ENCODE measurements at regions not wholly inside any gene's neighbourhood (a gene's known extent, or its start where the extent isn't known, plus 50 kb on each side); places are given as distances from the start of the nearest gene placed in this dataset.

DNA sequence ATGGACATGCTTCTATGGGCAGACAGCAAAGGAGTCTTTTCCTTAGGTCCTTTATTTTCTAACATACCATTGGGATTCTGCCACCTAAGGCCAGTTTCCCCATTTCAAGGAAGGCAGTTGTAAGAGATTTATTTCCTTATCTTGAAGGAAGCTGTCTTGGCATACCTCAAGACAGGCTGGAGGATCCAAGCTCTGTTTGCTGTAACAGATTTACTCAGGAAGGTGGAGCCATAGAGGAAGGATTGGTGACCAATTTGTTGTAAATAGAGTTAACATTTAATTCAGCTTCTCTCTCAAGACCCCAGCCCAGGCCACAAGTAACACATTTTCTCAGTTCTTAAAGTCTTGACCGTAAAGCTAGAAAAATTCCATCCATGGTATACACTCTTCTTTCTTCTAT lies 131.6 kb upstream of the TENM3 start:
- Histone ChIP-seq H3K4me3 (no peak overlapping the region), H2AFZ (ENCODE audit: control insufficient read depth, low read depth, low read length) (no peak overlapping the region), H3K27ac (ENCODE audit: control insufficient read depth, insufficient read depth) (no peak overlapping the region), H3K27me3 (replicated peaks in 1 of 2; ENCODE audit: control insufficient read depth in 2 of 2, insufficient read depth in 2 of 2, low read length in 1 of 2) (no peaks in the 10 kb centered on the region; a peak in 1 of 4 replicates), H3K4me1 (ENCODE audit: control insufficient read depth, insufficient read depth, low read length) (no peaks in the 10 kb centered on the region), H3K36me3 (ENCODE audit: control insufficient read depth in 2 of 2, insufficient read depth in 2 of 2, low read length in 1 of 2) (no peaks in the 10 kb centered on the region), H3K9me3 (replicated peaks; ENCODE audit: control insufficient read depth, insufficient read depth, low read length) (no peaks in the 10 kb centered on the region), H3K9ac (ENCODE audit: control insufficient read depth, insufficient read depth, low read length) (no peak overlapping the region), H3K4me2 (ENCODE audit: control insufficient read depth, insufficient read depth) (no peak overlapping the region), H4K20me1 (ENCODE audit: control insufficient read depth, insufficient read depth) (no peaks in the 10 kb centered on the region), H3K79me2 (ENCODE audit: control insufficient read depth, insufficient read depth, low read length) (no peaks in the 10 kb centered on the region)
- WGBS (ENCODE audit: insufficient coverage, insufficient replicate concordance, low lambda C conversion rate, missing lambda C conversion rate), result 43% methylated on average over 1 of the region's 1 CpG
- intact Hi-C loops (cut with micrococcal nuclease; ENCODE audit: unreplicated experiment), result no loop called here
- SMC1A ChIA-PET (ENCODE audit: uncharacterized antibody, unreplicated experiment), result no interaction called here
- RAD21 ChIA-PET (ENCODE audit: unreplicated experiment), result interaction anchor here (0.6 kb wide), 1 partner anchor 199 kb away, joined by 3 read pairs; no protein-coding TSS in a partner anchor
- in situ Hi-C loops (cut with MboI), result no loop called here
- no TSS peak for BruUV-seq (replicated peaks)
- FAIRE-seq, result no peak
- POLR2A ChIA-PET, result no interaction called here
- no peak for DNase-seq (ENCODE audit: low read depth, low spot score)
- no peak for ATAC-seq
- CTCF ChIA-PET, result interaction anchor here (1.1 kb wide), 1 partner anchor 238 kb away, joined by 3 read pairs; no protein-coding TSS in a partner anchor
- TF ChIP-seq, protein P1, sequence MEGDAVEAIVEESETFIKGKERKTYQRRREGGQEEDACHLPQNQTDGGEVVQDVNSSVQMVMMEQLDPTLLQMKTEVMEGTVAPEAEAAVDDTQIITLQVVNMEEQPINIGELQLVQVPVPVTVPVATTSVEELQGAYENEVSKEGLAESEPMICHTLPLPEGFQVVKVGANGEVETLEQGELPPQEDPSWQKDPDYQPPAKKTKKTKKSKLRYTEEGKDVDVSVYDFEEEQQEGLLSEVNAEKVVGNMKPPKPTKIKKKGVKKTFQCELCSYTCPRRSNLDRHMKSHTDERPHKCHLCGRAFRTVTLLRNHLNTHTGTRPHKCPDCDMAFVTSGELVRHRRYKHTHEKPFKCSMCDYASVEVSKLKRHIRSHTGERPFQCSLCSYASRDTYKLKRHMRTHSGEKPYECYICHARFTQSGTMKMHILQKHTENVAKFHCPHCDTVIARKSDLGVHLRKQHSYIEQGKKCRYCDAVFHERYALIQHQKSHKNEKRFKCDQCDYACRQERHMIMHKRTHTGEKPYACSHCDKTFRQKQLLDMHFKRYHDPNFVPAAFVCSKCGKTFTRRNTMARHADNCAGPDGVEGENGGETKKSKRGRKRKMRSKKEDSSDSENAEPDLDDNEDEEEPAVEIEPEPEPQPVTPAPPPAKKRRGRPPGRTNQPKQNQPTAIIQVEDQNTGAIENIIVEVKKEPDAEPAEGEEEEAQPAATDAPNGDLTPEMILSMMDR (IDR thresholded peaks at IDR 0.05 in 2 of 3, conservative IDR thresholded peaks at IDR 0.05 in 1 of 3; ENCODE audit: control insufficient read depth in 2 of 3, extremely low read depth in 1 of 3, insufficient read depth in 1 of 3, low read depth in 3 of 3, low read length in 3 of 3), result no peak
- TF ChIP-seq WRNIP1 (IDR thresholded peaks at IDR 0.05; ENCODE audit: borderline replicate concordance, low read depth, low read length) (no peak), KDM1A (IDR thresholded peaks at IDR 0.05; ENCODE audit: borderline replicate concordance) (no peak), JUNB (IDR thresholded peaks at IDR 0.05) (no peak), SUZ12 (IDR thresholded peaks at IDR 0.05; ENCODE audit: unreplicated experiment) (no peak), SIX5 (IDR thresholded peaks at IDR 0.05; ENCODE audit: low read depth, low read length, severe bottlenecking) (no peak), SREBF2 (IDR thresholded peaks at IDR 0.05; ENCODE audit: low read length) (no peak), CBX3 (IDR thresholded peaks at IDR 0.05; ENCODE audit: borderline replicate concordance, low read depth) (no peak), MYB (IDR thresholded peaks at IDR 0.05; ENCODE audit: borderline replicate concordance, low read depth, low read length) (no peak)
- TF ChIP-seq, protein P2, sequence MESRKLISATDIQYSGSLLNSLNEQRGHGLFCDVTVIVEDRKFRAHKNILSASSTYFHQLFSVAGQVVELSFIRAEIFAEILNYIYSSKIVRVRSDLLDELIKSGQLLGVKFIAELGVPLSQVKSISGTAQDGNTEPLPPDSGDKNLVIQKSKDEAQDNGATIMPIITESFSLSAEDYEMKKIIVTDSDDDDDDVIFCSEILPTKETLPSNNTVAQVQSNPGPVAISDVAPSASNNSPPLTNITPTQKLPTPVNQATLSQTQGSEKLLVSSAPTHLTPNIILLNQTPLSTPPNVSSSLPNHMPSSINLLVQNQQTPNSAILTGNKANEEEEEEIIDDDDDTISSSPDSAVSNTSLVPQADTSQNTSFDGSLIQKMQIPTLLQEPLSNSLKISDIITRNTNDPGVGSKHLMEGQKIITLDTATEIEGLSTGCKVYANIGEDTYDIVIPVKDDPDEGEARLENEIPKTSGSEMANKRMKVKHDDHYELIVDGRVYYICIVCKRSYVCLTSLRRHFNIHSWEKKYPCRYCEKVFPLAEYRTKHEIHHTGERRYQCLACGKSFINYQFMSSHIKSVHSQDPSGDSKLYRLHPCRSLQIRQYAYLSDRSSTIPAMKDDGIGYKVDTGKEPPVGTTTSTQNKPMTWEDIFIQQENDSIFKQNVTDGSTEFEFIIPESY (IDR thresholded peaks at IDR 0.05), result no peak
- TF ChIP-seq, protein P3, sequence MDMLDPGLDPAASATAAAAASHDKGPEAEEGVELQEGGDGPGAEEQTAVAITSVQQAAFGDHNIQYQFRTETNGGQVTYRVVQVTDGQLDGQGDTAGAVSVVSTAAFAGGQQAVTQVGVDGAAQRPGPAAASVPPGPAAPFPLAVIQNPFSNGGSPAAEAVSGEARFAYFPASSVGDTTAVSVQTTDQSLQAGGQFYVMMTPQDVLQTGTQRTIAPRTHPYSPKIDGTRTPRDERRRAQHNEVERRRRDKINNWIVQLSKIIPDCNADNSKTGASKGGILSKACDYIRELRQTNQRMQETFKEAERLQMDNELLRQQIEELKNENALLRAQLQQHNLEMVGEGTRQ (IDR thresholded peaks at IDR 0.05; ENCODE audit: borderline replicate concordance, low read depth, low read length), result no peak
- TF ChIP-seq, protein P4, sequence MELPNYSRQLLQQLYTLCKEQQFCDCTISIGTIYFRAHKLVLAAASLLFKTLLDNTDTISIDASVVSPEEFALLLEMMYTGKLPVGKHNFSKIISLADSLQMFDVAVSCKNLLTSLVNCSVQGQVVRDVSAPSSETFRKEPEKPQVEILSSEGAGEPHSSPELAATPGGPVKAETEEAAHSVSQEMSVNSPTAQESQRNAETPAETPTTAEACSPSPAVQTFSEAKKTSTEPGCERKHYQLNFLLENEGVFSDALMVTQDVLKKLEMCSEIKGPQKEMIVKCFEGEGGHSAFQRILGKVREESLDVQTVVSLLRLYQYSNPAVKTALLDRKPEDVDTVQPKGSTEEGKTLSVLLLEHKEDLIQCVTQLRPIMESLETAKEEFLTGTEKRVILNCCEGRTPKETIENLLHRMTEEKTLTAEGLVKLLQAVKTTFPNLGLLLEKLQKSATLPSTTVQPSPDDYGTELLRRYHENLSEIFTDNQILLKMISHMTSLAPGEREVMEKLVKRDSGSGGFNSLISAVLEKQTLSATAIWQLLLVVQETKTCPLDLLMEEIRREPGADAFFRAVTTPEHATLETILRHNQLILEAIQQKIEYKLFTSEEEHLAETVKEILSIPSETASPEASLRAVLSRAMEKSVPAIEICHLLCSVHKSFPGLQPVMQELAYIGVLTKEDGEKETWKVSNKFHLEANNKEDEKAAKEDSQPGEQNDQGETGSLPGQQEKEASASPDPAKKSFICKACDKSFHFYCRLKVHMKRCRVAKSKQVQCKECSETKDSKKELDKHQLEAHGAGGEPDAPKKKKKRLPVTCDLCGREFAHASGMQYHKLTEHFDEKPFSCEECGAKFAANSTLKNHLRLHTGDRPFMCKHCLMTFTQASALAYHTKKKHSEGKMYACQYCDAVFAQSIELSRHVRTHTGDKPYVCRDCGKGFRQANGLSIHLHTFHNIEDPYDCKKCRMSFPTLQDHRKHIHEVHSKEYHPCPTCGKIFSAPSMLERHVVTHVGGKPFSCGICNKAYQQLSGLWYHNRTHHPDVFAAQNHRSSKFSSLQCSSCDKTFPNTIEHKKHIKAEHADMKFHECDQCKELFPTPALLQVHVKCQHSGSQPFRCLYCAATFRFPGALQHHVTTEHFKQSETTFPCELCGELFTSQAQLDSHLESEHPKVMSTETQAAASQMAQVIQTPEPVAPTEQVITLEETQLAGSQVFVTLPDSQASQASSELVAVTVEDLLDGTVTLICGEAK (IDR thresholded peaks at IDR 0.05; ENCODE audit: borderline replicate concordance), result no peak
- TF ChIP-seq, protein P5, sequence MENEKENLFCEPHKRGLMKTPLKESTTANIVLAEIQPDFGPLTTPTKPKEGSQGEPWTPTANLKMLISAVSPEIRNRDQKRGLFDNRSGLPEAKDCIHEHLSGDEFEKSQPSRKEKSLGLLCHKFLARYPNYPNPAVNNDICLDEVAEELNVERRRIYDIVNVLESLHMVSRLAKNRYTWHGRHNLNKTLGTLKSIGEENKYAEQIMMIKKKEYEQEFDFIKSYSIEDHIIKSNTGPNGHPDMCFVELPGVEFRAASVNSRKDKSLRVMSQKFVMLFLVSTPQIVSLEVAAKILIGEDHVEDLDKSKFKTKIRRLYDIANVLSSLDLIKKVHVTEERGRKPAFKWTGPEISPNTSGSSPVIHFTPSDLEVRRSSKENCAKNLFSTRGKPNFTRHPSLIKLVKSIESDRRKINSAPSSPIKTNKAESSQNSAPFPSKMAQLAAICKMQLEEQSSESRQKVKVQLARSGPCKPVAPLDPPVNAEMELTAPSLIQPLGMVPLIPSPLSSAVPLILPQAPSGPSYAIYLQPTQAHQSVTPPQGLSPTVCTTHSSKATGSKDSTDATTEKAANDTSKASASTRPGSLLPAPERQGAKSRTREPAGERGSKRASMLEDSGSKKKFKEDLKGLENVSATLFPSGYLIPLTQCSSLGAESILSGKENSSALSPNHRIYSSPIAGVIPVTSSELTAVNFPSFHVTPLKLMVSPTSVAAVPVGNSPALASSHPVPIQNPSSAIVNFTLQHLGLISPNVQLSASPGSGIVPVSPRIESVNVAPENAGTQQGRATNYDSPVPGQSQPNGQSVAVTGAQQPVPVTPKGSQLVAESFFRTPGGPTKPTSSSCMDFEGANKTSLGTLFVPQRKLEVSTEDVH (IDR thresholded peaks at IDR 0.05; ENCODE audit: low read depth, partially characterized antibody), result no peak

Data from GM12878 (cell line).